ENCODE measurements at regions not wholly inside any gene's neighbourhood (a gene's known extent, or its start where the extent isn't known, plus 50 kb on each side); places are given as distances from the start of the nearest gene placed in this dataset.

DNA sequence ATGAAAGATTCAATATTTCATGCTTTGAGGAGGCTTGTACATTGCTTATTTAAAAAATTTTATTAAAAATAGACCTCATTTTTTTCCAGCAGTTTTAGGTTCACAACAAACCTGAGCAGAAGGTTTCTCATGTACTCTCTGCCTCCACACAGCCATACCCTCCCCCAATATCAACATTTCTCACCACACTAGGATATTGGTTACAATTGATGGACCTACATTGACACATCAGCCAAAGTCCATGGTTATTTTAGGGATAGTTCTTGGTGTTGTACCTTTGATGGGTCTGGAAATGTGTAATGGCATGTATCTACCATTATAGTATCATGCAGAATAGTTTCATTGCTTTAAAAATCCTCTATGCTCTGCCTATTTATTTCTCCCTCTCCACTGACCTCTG is 611.0 kb downstream of the KCTD8 start:
- no peak for TF ChIP-seq CTCF (IDR thresholded peaks at IDR 0.05)
- no peak for TF ChIP-seq POLR2A (IDR thresholded peaks at IDR 0.05)
